HFFc6 (cell line): ENCODE measurements at regions not wholly inside any gene's neighbourhood (a gene's known extent, or its start where the extent isn't known, plus 50 kb on each side); places are given as distances from the start of the nearest gene placed in this dataset.
A peak's percentile ranks its signal among the peaks of the same experiment; 100 is the strongest.

Experiments used
- DNase-seq: peaks from one replicate; pipeline ENCODE4 v3.0.0-alpha.2; 2018
- H3K27ac Mint-ChIP-seq: 2 replicates; pipeline ENCODE4 v1.8.0; 2020; ENCODE audit warnings: mild to moderate bottlenecking, mixed read lengths
- H3K27me3 Mint-ChIP-seq: 2 replicates; pipeline ENCODE4 v1.8.0; 2021; ENCODE audit warnings: mild to moderate bottlenecking, moderate library complexity, mixed read lengths; ENCODE audit not compliant: insufficient read depth
- H3K36me3 Mint-ChIP-seq: 2 replicates; pipeline ENCODE4 v1.8.0; 2021; ENCODE audit warnings: low read depth, mixed read lengths
- H3K4me1 Mint-ChIP-seq: 2 replicates; pipeline ENCODE4 v1.8.0; 2020; ENCODE audit warnings: low read depth, mixed read lengths
- H3K4me3 Mint-ChIP-seq: 2 replicates; pipeline ENCODE4 v1.8.0; 2020; ENCODE audit warnings: mild to moderate bottlenecking, moderate library complexity, mixed read lengths
- H3K9me3 Mint-ChIP-seq: 2 replicates; pipeline ENCODE4 v1.8.0; 2020; ENCODE audit warnings: mild to moderate bottlenecking, mixed read lengths
- CTCF ChIP-seq: fragments of 200-600 bp; sonication (generic); IDR thresholded peaks from 2 replicates; pipeline ENCODE4 v1.5.0; 2021; ENCODE audit warnings: antibody characterized with exemption, mild to moderate bottlenecking

GRCh38 chr3:157786618-157787017, 283.4 kb upstream of the VEPH1 start:
- Mint-ChIP-seq H3K27me3 (no peaks in the 10 kb centered on the region; the same call in 1 of the 2 replicates), H3K9me3 (peaks cover 6% of the 10 kb centered on the region; the same call in 1 of the 2 replicates), H3K36me3 (peaks cover 25% of the 10 kb centered on the region), H3K4me1 (peaks cover 76% of the 10 kb centered on the region), H3K4me3 (peak overlapping the region; percentile 53), H3K27ac (peak overlapping the region; percentile 80)
- DNase-seq: peak; percentile 40
- no peak for TF ChIP-seq CTCF

GRCh38 chr3:157786211-157786610, 283.0 kb upstream of the VEPH1 start:
- peak overlapping the region; percentile 80 for H3K27ac Mint-ChIP-seq
- peak; percentile 88 for DNase-seq
- no peaks in the 10 kb centered on the region; the same call in 1 of the 2 replicates for H3K27me3 Mint-ChIP-seq
- H3K36me3 Mint-ChIP-seq: peaks cover 25% of the 10 kb centered on the region
- H3K9me3 Mint-ChIP-seq: peaks cover 6% of the 10 kb centered on the region; the same call in 1 of the 2 replicates
- H3K4me3 Mint-ChIP-seq: peak overlapping the region; percentile 53
- H3K4me1 Mint-ChIP-seq: peaks cover 77% of the 10 kb centered on the region
- TF ChIP-seq CTCF: no peak

- peaks cover 25% of the 10 kb centered on the region for H3K36me3 Mint-ChIP-seq
- peaks cover 77% of the 10 kb centered on the region for H3K4me1 Mint-ChIP-seq
- no peak for TF ChIP-seq CTCF
- H3K4me3 Mint-ChIP-seq: peak overlapping the region; percentile 53
- H3K27ac Mint-ChIP-seq: peak overlapping the region; percentile 80
- peaks cover 6% of the 10 kb centered on the region; the same call in 1 of the 2 replicates for H3K9me3 Mint-ChIP-seq
- peak; percentile 93 for DNase-seq
- H3K27me3 Mint-ChIP-seq: no peaks in the 10 kb centered on the region; the same call in 1 of the 2 replicates
Measured at GRCh38 chr3:157785102-157785826, 282.0 kb upstream of the VEPH1 start.

GRCh38 chr3:157782236-157782635, 279.0 kb upstream of the VEPH1 start:
- Mint-ChIP-seq H3K27me3 (no peaks in the 10 kb centered on the region), H3K36me3 (peaks cover 6% of the 10 kb centered on the region), H3K4me1 (peaks cover 49% of the 10 kb centered on the region), H3K4me3 (no peak overlapping the region), H3K27ac (no peak overlapping the region), H3K9me3 (peaks cover 10% of the 10 kb centered on the region; the same call in 1 of the 2 replicates)
- DNase-seq: no peak
- TF ChIP-seq CTCF: no peak

GRCh38 chr3:157776861-157777260, 273.6 kb upstream of the VEPH1 start:
- no peak overlapping the region for H3K4me3 Mint-ChIP-seq
- H3K27me3 Mint-ChIP-seq: peaks cover 8% of the 10 kb centered on the region; the same call in 1 of the 2 replicates
- no peak for TF ChIP-seq CTCF
- no peaks in the 10 kb centered on the region for H3K36me3 Mint-ChIP-seq
- peaks cover 3% of the 10 kb centered on the region; the same call in 1 of the 2 replicates for H3K4me1 Mint-ChIP-seq
- no peak for DNase-seq
- H3K27ac Mint-ChIP-seq: no peak overlapping the region
- peaks cover 4% of the 10 kb centered on the region; the same call in 1 of the 2 replicates for H3K9me3 Mint-ChIP-seq
